ENCODE measurements at regions not wholly inside any gene's neighbourhood (a gene's known extent, or its start where the extent isn't known, plus 50 kb on each side); places are given as distances from the start of the nearest gene placed in this dataset.

DNA sequence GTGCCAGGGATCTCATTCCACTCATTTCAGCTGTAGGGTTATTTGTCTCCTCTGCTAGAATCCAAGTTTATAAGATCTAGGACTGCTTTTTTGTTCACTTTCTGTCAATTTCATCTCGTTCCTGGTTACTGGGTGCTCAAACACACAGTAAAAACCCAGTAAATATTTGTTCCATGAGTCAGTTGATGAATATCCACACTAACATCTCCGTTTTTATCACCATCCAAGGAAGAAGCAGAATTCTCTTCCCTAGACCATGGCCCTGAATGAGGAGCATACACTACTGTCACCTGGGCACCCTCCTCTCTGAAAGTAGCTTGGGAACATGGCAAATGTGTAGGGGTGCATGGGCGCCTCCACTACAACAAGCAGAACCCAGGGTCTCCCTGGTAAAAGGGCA, 390.8 kb downstream of the FOXO1 start:
- ChIA-PET POLR2A (no interaction called here), CTCF (no interaction called here)
- Mint-ChIP-seq H3K9me3 (no peaks in the 10 kb centered on the region), H3K27ac (no peak overlapping the region), H3K27me3 (ENCODE audit: low read depth) (no peaks in the 10 kb centered on the region; the same call in 1 of the 2 replicates), H3K36me3 (no peaks in the 10 kb centered on the region), H3K4me3 (no peak overlapping the region), H3K4me1 (peaks cover 32% of the 10 kb centered on the region)
- ATAC-seq (no peak), DNase-seq (ENCODE audit: low spot score) (no peak)
- TF ChIP-seq NR3C1 (CRISPR knock-in tag; conservative IDR thresholded peaks at IDR 0.05; ENCODE audit: low read depth) (no peak), ELF4 (CRISPR knock-in tag; IDR thresholded peaks at IDR 0.05; ENCODE audit: low read depth) (no peak), RELA (CRISPR knock-in tag; IDR thresholded peaks at IDR 0.05; ENCODE audit: borderline replicate concordance) (no peak), ZNF138 (CRISPR knock-in tag; conservative IDR thresholded peaks at IDR 0.05) (no peak), ZNF423 (CRISPR knock-in tag; IDR thresholded peaks at IDR 0.05) (no peak), NFYB (CRISPR knock-in tag; conservative IDR thresholded peaks at IDR 0.05; ENCODE audit: low read depth) (no peak), MYBL2 (CRISPR knock-in tag; IDR thresholded peaks at IDR 0.05) (no peak), FOXK1 (CRISPR knock-in tag; IDR thresholded peaks at IDR 0.05) (no peak), HMGA2 (CRISPR knock-in tag; IDR thresholded peaks at IDR 0.05) (no peak), ZBTB21 (CRISPR knock-in tag; IDR thresholded peaks at IDR 0.05; ENCODE audit: borderline replicate concordance) (no peak)
- TF ChIP-seq, protein P1, sequence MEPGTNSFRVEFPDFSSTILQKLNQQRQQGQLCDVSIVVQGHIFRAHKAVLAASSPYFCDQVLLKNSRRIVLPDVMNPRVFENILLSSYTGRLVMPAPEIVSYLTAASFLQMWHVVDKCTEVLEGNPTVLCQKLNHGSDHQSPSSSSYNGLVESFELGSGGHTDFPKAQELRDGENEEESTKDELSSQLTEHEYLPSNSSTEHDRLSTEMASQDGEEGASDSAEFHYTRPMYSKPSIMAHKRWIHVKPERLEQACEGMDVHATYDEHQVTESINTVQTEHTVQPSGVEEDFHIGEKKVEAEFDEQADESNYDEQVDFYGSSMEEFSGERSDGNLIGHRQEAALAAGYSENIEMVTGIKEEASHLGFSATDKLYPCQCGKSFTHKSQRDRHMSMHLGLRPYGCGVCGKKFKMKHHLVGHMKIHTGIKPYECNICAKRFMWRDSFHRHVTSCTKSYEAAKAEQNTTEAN (CRISPR knock-in tag; IDR thresholded peaks at IDR 0.05): no peak
- TF ChIP-seq, protein P2, sequence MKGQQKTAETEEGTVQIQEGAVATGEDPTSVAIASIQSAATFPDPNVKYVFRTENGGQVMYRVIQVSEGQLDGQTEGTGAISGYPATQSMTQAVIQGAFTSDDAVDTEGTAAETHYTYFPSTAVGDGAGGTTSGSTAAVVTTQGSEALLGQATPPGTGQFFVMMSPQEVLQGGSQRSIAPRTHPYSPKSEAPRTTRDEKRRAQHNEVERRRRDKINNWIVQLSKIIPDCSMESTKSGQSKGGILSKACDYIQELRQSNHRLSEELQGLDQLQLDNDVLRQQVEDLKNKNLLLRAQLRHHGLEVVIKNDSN (CRISPR knock-in tag; IDR thresholded peaks at IDR 0.05): no peak
- TF ChIP-seq, protein P3, sequence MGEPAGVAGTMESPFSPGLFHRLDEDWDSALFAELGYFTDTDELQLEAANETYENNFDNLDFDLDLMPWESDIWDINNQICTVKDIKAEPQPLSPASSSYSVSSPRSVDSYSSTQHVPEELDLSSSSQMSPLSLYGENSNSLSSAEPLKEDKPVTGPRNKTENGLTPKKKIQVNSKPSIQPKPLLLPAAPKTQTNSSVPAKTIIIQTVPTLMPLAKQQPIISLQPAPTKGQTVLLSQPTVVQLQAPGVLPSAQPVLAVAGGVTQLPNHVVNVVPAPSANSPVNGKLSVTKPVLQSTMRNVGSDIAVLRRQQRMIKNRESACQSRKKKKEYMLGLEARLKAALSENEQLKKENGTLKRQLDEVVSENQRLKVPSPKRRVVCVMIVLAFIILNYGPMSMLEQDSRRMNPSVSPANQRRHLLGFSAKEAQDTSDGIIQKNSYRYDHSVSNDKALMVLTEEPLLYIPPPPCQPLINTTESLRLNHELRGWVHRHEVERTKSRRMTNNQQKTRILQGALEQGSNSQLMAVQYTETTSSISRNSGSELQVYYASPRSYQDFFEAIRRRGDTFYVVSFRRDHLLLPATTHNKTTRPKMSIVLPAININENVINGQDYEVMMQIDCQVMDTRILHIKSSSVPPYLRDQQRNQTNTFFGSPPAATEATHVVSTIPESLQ (CRISPR knock-in tag; IDR thresholded peaks at IDR 0.05): no peak
- TF ChIP-seq, protein P4, sequence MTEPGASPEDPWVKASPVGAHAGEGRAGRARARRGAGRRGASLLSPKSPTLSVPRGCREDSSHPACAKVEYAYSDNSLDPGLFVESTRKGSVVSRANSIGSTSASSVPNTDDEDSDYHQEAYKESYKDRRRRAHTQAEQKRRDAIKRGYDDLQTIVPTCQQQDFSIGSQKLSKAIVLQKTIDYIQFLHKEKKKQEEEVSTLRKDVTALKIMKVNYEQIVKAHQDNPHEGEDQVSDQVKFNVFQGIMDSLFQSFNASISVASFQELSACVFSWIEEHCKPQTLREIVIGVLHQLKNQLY (CRISPR knock-in tag; IDR thresholded peaks at IDR 0.05): no peak
- TF ChIP-seq, protein P5, sequence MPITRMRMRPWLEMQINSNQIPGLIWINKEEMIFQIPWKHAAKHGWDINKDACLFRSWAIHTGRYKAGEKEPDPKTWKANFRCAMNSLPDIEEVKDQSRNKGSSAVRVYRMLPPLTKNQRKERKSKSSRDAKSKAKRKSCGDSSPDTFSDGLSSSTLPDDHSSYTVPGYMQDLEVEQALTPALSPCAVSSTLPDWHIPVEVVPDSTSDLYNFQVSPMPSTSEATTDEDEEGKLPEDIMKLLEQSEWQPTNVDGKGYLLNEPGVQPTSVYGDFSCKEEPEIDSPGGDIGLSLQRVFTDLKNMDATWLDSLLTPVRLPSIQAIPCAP (CRISPR knock-in tag; IDR thresholded peaks at IDR 0.05): no peak
- TF ChIP-seq, protein P6, sequence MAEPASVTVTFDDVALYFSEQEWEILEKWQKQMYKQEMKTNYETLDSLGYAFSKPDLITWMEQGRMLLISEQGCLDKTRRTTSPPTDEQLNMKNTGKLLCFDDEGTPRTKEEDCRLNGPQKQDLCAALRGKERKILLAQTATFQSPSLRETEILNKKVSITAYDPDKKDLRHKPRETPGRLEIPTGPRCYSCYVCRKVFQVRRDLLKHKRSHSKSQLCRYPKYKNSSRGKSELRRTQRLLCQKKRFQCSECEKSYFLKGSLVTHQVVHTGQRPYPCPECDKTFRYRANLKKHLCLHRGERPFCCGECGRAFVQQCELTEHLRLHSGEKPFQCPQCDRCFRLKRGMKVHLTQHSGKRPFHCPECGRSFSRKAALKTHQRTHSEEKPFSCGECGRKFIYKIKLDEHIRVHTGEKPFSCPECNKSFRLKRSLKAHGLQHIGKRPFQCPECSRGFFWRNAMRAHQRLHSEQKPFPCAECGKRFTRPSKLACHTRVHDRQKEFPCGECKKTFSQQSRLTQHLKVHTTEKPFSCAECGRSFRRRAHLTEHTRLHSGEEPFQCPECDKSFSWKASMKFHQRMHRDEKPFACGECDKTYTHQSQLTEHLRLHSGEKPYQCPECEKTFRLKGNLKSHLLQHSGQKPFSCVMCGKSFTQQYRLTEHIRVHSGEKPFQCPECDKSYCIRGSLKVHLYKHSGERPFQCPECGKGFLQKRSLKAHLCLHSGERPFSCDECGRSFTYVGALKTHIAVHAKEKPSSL (CRISPR knock-in tag; conservative IDR thresholded peaks at IDR 0.05): no peak

DNA sequence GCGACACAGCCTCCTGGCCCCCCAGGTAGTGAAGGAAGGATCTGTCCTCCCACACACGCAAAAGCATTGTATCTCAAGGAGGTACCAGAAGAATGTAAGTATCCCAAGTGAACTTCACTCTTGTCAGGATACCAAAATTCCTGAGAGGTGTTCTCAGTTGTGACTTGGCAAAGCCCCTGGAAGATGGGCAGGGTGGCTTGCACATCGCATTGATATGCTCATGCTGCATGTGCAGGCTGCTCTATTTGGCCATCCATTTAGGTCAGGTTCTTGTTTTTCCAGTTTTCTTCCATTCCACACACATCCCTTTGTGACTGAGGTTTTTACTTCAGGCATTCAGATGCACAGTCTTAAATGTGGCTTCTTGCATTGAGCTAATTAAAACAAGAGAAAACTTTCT, 382.8 kb downstream of the FOXO1 start:
- no peak overlapping the region for H3K4me3 Mint-ChIP-seq
- TF ChIP-seq, protein P4 (CRISPR knock-in tag; IDR thresholded peaks at IDR 0.05): no peak
- TF ChIP-seq ZNF423 (CRISPR knock-in tag; IDR thresholded peaks at IDR 0.05): no peak
- TF ChIP-seq ZNF671 (CRISPR knock-in tag; IDR thresholded peaks at IDR 0.05): no peak
- TF ChIP-seq FOXJ3 (CRISPR knock-in tag; IDR thresholded peaks at IDR 0.05; ENCODE audit: borderline replicate concordance): no peak
- TF ChIP-seq, protein P7, sequence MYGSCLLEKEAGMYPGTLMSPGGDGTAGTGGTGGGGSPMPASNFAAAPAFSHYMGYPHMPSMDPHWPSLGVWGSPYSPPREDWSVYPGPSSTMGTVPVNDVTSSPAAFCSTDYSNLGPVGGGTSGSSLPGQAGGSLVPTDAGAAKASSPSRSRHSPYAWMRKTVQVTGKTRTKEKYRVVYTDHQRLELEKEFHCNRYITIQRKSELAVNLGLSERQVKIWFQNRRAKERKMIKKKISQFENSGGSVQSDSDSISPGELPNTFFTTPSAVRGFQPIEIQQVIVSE (CRISPR knock-in tag; IDR thresholded peaks at IDR 0.05; ENCODE audit: borderline replicate concordance): no peak
- TF ChIP-seq TEAD4 (CRISPR knock-in tag; IDR thresholded peaks at IDR 0.05): no peak
- POLR2A ChIA-PET: no interaction called here
- H3K27me3 Mint-ChIP-seq (ENCODE audit: low read depth): no peaks in the 10 kb centered on the region
- no peaks in the 10 kb centered on the region for H3K36me3 Mint-ChIP-seq
- CTCF ChIA-PET: no interaction called here
- no peaks in the 10 kb centered on the region; the same call in 1 of the 2 replicates for H3K4me1 Mint-ChIP-seq
- DNase-seq (ENCODE audit: low spot score) (no peak), ATAC-seq (no peak)
- no peaks in the 10 kb centered on the region for H3K9me3 Mint-ChIP-seq
- no peak overlapping the region for H3K27ac Mint-ChIP-seq
